ENCODE measurements at regions not wholly inside any gene's neighbourhood (a gene's known extent, or its start where the extent isn't known, plus 50 kb on each side); places are given as distances from the start of the nearest gene placed in this dataset.

- no peak for TF ChIP-seq JUN (IDR thresholded peaks at IDR 0.05)
- no peak for TF ChIP-seq RAD21 (conservative IDR thresholded peaks at IDR 0.05 in 1 of 2, IDR thresholded peaks at IDR 0.05 in 1 of 2)
- no peak for TF ChIP-seq ZSCAN20 (CRISPR knock-in tag; IDR thresholded peaks at IDR 0.05)
- TF ChIP-seq HOXA7 (CRISPR knock-in tag; IDR thresholded peaks at IDR 0.05) = no peak
- no peak for TF ChIP-seq CEBPB (IDR thresholded peaks at IDR 0.05)
- no peak for TF ChIP-seq MAX (IDR thresholded peaks at IDR 0.05)
Observed at GRCh38 chr20:23286346-23286745, 64.2 kb upstream of the NXT1 start (continued).

GRCh38 chr20:23285536-23285935 lies 65.1 kb upstream of the NXT1 start:
- no peak for FAIRE-seq
- DNase-seq (ENCODE audit: low read depth in 1 of 2, low spot score in 1 of 2) = no peak

GRCh38 chr20:23284009-23284408 lies 66.6 kb upstream of the NXT1 start:
- 67% methylated on average over 2 of the region's 2 CpGs for WGBS (ENCODE audit: missing lambda C conversion rate)
- FAIRE-seq (no peak), ATAC-seq (no peak), DNase-seq (ENCODE audit: low read depth in 1 of 2, low spot score in 1 of 2) (no peak)
- no peaks in the 10 kb centered on the region for H3K4me1 ChIP-seq
- no peak overlapping the region for H3K27ac ChIP-seq
- ChIA-PET POLR2A (no interaction called here), CTCF (interaction anchor here (1.0 kb wide), 1 partner anchor 18 kb away, joined by 3 read pairs; no protein-coding TSS in a partner anchor)
- no peak overlapping the region for H3K4me3 ChIP-seq
- no peaks in the 10 kb centered on the region for H3K9me3 ChIP-seq
- no peak overlapping the region for H3K4me2 ChIP-seq
- no peak for TF ChIP-seq ATOH8 (CRISPR knock-in tag; IDR thresholded peaks at IDR 0.05; ENCODE audit: low read depth)
- no peak for TF ChIP-seq HMGXB4 (CRISPR knock-in tag; IDR thresholded peaks at IDR 0.05; ENCODE audit: borderline replicate concordance)
- no peak for TF ChIP-seq BHLHE40 (IDR thresholded peaks at IDR 0.05; ENCODE audit: low read depth, low read length)
- no peak for TF ChIP-seq NR3C1 (IDR thresholded peaks at IDR 0.05)
- TF ChIP-seq HOXA7 (CRISPR knock-in tag; IDR thresholded peaks at IDR 0.05) = no peak
- TF ChIP-seq E2F6 (IDR thresholded peaks at IDR 0.05; ENCODE audit: borderline replicate concordance, low read depth) = no peak
- no peak for TF ChIP-seq CBX2 (IDR thresholded peaks at IDR 0.05; ENCODE audit: borderline replicate concordance, low read depth)

More at GRCh38 chr20:23285536-23285935, 65.1 kb upstream of the NXT1 start:
- Histone ChIP-seq H3K4me2 (no peak overlapping the region), H3K4me1 (no peaks in the 10 kb centered on the region), H3K27ac (no peak overlapping the region), H3K9me3 (no peaks in the 10 kb centered on the region), H3K4me3 (no peak overlapping the region)
- ATAC-seq = no peak
- TF ChIP-seq RARB (CRISPR knock-in tag; IDR thresholded peaks at IDR 0.05) (no peak), PBX3 (IDR thresholded peaks at IDR 0.05) (no peak), ELK1 (IDR thresholded peaks at IDR 0.05; ENCODE audit: low read depth, low read length) (no peak), ZSCAN20 (CRISPR knock-in tag; IDR thresholded peaks at IDR 0.05) (no peak), FOXS1 (CRISPR knock-in tag; IDR thresholded peaks at IDR 0.05) (no peak), RNF2 (IDR thresholded peaks at IDR 0.05; ENCODE audit: borderline replicate concordance, low read depth) (no peak), RAD21 (conservative IDR thresholded peaks at IDR 0.05 in 1 of 2, IDR thresholded peaks at IDR 0.05 in 1 of 2) (no peak), HOXA7 (CRISPR knock-in tag; IDR thresholded peaks at IDR 0.05) (no peak), KDM1A (IDR thresholded peaks at IDR 0.05; ENCODE audit: low read depth) (no peak), EHF (CRISPR knock-in tag; IDR thresholded peaks at IDR 0.05) (no peak)
- ChIA-PET CTCF (no interaction called here), POLR2A (no interaction called here)
- WGBS (ENCODE audit: missing lambda C conversion rate) = 27% methylated on average over 2 of the region's 2 CpGs
